GM18873 (cell line): ENCODE measurements at regions not wholly inside any gene's neighbourhood (a gene's known extent, or its start where the extent isn't known, plus 50 kb on each side); places are given as distances from the start of the nearest gene placed in this dataset.

Source experiments
- ATAC-seq: cut with Tn5 transposase; IDR thresholded peaks from one replicate; pipeline ENCODE4 v1.9.1; 2021; ENCODE audit warnings: mild to moderate bottlenecking, moderate library complexity, moderate number of reproducible peaks; ENCODE audit not compliant: unreplicated experiment, low FRiP score

GRCh38 chr12:115412831-115413230, 728.9 kb upstream of the TBX3 start:
- ATAC-seq = no peak

- ATAC-seq = no peak
Measured at GRCh38 chr12:115411121-115411520, 727.1 kb upstream of the TBX3 start.

GRCh38 chr12:115408642-115409041, 724.7 kb upstream of the TBX3 start:
- ATAC-seq = no peak

GRCh38 chr12:115407723-115408122, 723.7 kb upstream of the TBX3 start:
- ATAC-seq = no peak

GRCh38 chr12:115407036-115407435, 723.1 kb upstream of the TBX3 start:
- no peak for ATAC-seq

GRCh38 chr12:115405471-115405860, 721.5 kb upstream of the TBX3 start:
- ATAC-seq = no peak

- no peak for ATAC-seq
Measured at GRCh38 chr12:115404761-115405470, 720.9 kb upstream of the TBX3 start.

- no peak for ATAC-seq
Measured at GRCh38 chr12:115403689-115404088, 719.7 kb upstream of the TBX3 start.

- no peak for ATAC-seq
Measured at GRCh38 chr12:115403253-115403652, 719.3 kb upstream of the TBX3 start.

GRCh38 chr12:115402443-115403180, 718.6 kb upstream of the TBX3 start:
- no peak for ATAC-seq

GRCh38 chr12:115401761-115402160, 717.8 kb upstream of the TBX3 start:
- ATAC-seq = no peak

GRCh38 chr12:115400011-115400410, 716.0 kb upstream of the TBX3 start:
- ATAC-seq = no peak

GRCh38 chr12:115398311-115398781, 714.4 kb upstream of the TBX3 start:
- no peak for ATAC-seq

GRCh38 chr12:115396567-115396966, 712.6 kb upstream of the TBX3 start:
- ATAC-seq = no peak

GRCh38 chr12:115394496-115395220, 710.7 kb upstream of the TBX3 start:
- ATAC-seq = no peak

- ATAC-seq = no peak
Measured at GRCh38 chr12:115388139-115388538, 704.2 kb upstream of the TBX3 start.

GRCh38 chr12:115387467-115387901, 703.5 kb upstream of the TBX3 start:
- no peak for ATAC-seq

GRCh38 chr12:115386946-115387345, 703.0 kb upstream of the TBX3 start:
- no peak for ATAC-seq

GRCh38 chr12:115385141-115385540, 701.2 kb upstream of the TBX3 start:
- no peak for ATAC-seq

GRCh38 chr12:115384391-115384790, 700.4 kb upstream of the TBX3 start:
- no peak for ATAC-seq

- no peak for ATAC-seq
Measured at GRCh38 chr12:115383668-115384067, 699.7 kb upstream of the TBX3 start.
